Right lung (tissue), 2 donors: ENCODE measurements at regions not wholly inside any gene's neighbourhood (a gene's known extent, or its start where the extent isn't known, plus 50 kb on each side); places are given as distances from the start of the nearest gene placed in this dataset.
"Not testable (repeated sequence)": the region's sequence is repeated elsewhere in the genome, so short reads cannot be mapped to it uniquely, and the experiment has no call there.

Experiments used
- DNase-seq, 2 donors: peaks; one replicate each; pipeline ENCODE4 v3.0.0-alpha.2; 2013

GRCh38 chr11:45386972-45387371, 100.8 kb upstream of the SYT13 start:
- no peak for DNase-seq

- DNase-seq: no peak
Observed at GRCh38 chr11:45385844-45386243, 99.7 kb upstream of the SYT13 start.

GRCh38 chr11:45385423-45385822, 99.3 kb upstream of the SYT13 start:
- DNase-seq: no peak

GRCh38 chr11:45384711-45385241, 98.6 kb upstream of the SYT13 start:
- DNase-seq: no peak

GRCh38 chr11:45384016-45384415, 97.9 kb upstream of the SYT13 start:
- no peak for DNase-seq

GRCh38 chr11:45383224-45383623, 97.1 kb upstream of the SYT13 start:
- DNase-seq: no peak

- DNase-seq: no peak
Observed at GRCh38 chr11:45382133-45382878, 96.2 kb upstream of the SYT13 start.

GRCh38 chr11:45379162-45379863, 93.2 kb upstream of the SYT13 start:
- no peak for DNase-seq

- no peak for DNase-seq
Observed at GRCh38 chr11:45378516-45378915, 92.4 kb upstream of the SYT13 start.

GRCh38 chr11:45374653-45375059, 88.5 kb upstream of the SYT13 start:
- DNase-seq: no peak

- DNase-seq: no peak
Observed at GRCh38 chr11:45374130-45374529, 88.0 kb upstream of the SYT13 start.

- DNase-seq: no peak
Observed at GRCh38 chr11:45373506-45374035, 87.4 kb upstream of the SYT13 start.

- DNase-seq: not testable (repeated sequence)
Observed at GRCh38 chr11:45372414-45372813, 86.3 kb upstream of the SYT13 start.

GRCh38 chr11:45371251-45372115, 85.3 kb upstream of the SYT13 start:
- DNase-seq: peak; percentile 57 to 70

- no peak for DNase-seq
Observed at GRCh38 chr11:45369313-45369712, 83.2 kb upstream of the SYT13 start.

- no peak for DNase-seq
Observed at GRCh38 chr11:45368697-45369096, 82.6 kb upstream of the SYT13 start.

- no peak for DNase-seq
Observed at GRCh38 chr11:45366619-45367190, 80.6 kb upstream of the SYT13 start.

- DNase-seq: no peak
Observed at GRCh38 chr11:45365961-45366618, 79.9 kb upstream of the SYT13 start.

- no peak for DNase-seq
Observed at GRCh38 chr11:45362636-45363035, 76.5 kb upstream of the SYT13 start.

GRCh38 chr11:45361551-45361950, 75.4 kb upstream of the SYT13 start:
- no peak for DNase-seq

- DNase-seq: no peak
Observed at GRCh38 chr11:45355706-45356041, 69.5 kb upstream of the SYT13 start.
